ENCODE measurements at regions not wholly inside any gene's neighbourhood (a gene's known extent, or its start where the extent isn't known, plus 50 kb on each side); places are given as distances from the start of the nearest gene placed in this dataset.

- ChIA-PET POLR2A (no interaction called here), CTCF (no interaction called here)
- Histone ChIP-seq H3K4me1 (ENCODE audit: control insufficient read depth, insufficient read depth, low read length) (no peaks in the 10 kb centered on the region), H3K9me3 (ENCODE audit: control insufficient read depth, insufficient read depth, low read depth, low read length) (no peaks in the 10 kb centered on the region), H3K4me3 (ENCODE audit: low read depth, low read length) (no peak overlapping the region), H3K27ac (ENCODE audit: extremely low read depth, low read depth, low read length) (no peak overlapping the region), H3K36me3 (ENCODE audit: control insufficient read depth in 2 of 2, insufficient read depth in 1 of 2, low read length in 2 of 2) (no peaks in the 10 kb centered on the region)
- TF ChIP-seq SP2 (tag by site-specific recombination; IDR thresholded peaks at IDR 0.05) (no peak), PRDM1 (tag by site-specific recombination; IDR thresholded peaks at IDR 0.05) (no peak), SCRT2 (tag by site-specific recombination; IDR thresholded peaks at IDR 0.05) (no peak), ZNF350 (tag by site-specific recombination; IDR thresholded peaks at IDR 0.05) (no peak), PRDM2 (tag by site-specific recombination; IDR thresholded peaks at IDR 0.05; ENCODE audit: borderline replicate concordance) (no peak), ZNF555 (tag by site-specific recombination; conservative IDR thresholded peaks at IDR 0.05) (no peak)
Observed at GRCh38 chr10:109517748-109518147, 405.6 kb downstream of the XPNPEP1 start.

GRCh38 chr10:109504401-109504800 lies 418.9 kb downstream of the XPNPEP1 start:
- no peaks in the 10 kb centered on the region for H3K4me1 ChIP-seq (ENCODE audit: control insufficient read depth, insufficient read depth, low read length)
- ChIA-PET CTCF (no interaction called here), POLR2A (no interaction called here)
- no peak for TF ChIP-seq ZNF664 (tag by site-specific recombination; IDR thresholded peaks at IDR 0.05)
- no peak for TF ChIP-seq IKZF3 (tag by site-specific recombination; IDR thresholded peaks at IDR 0.05)
- no peak for TF ChIP-seq ZNF324 (tag by site-specific recombination; IDR thresholded peaks at IDR 0.05)
- no peak for TF ChIP-seq ELK4 (IDR thresholded peaks at IDR 0.05; ENCODE audit: borderline replicate concordance, low read depth, low read length)
- no peak for TF ChIP-seq ZNF223 (tag by site-specific recombination; IDR thresholded peaks at IDR 0.05)
- TF ChIP-seq ZFP69B (tag by site-specific recombination; IDR thresholded peaks at IDR 0.05) = no peak
- TF ChIP-seq GLIS1 (tag by site-specific recombination; IDR thresholded peaks at IDR 0.05) = no peak
- no peak for TF ChIP-seq ZNF548 (tag by site-specific recombination; IDR thresholded peaks at IDR 0.05)
- no peak for TF ChIP-seq HOXD13 (CRISPR knock-in tag; IDR thresholded peaks at IDR 0.05; ENCODE audit: borderline replicate concordance)
- no peak for TF ChIP-seq ZNF704 (tag by site-specific recombination; IDR thresholded peaks at IDR 0.05)
- TF ChIP-seq ZNF785 (tag by site-specific recombination; IDR thresholded peaks at IDR 0.05) = no peak
- TF ChIP-seq SCRT2 (tag by site-specific recombination; IDR thresholded peaks at IDR 0.05) = no peak
- no peak overlapping the region for H3K4me3 ChIP-seq (ENCODE audit: low read depth, low read length)
- H3K27ac ChIP-seq (ENCODE audit: extremely low read depth, low read depth, low read length) = no peak overlapping the region
- H3K36me3 ChIP-seq (ENCODE audit: control insufficient read depth in 2 of 2, insufficient read depth in 1 of 2, low read length in 2 of 2) = no peaks in the 10 kb centered on the region
- H3K9me3 ChIP-seq (ENCODE audit: control insufficient read depth, insufficient read depth, low read depth, low read length) = no peaks in the 10 kb centered on the region
